Tibial nerve (tissue), 3 donors: ENCODE measurements at regions not wholly inside any gene's neighbourhood (a gene's known extent, or its start where the extent isn't known, plus 50 kb on each side); places are given as distances from the start of the nearest gene placed in this dataset.

Experiments used
- POLR2A ChIP-seq, 2 donors: fragments of 450-650 bp; IDR thresholded peaks; one replicate each; pipeline ENCODE4 v1.6.1; 2017; ENCODE audit warnings: antibody characterized with exemption in 2 of 2, mild to moderate bottlenecking in 2 of 2, moderate library complexity in 2 of 2
- TF ChIP-seq, protein P1 (sequence below), 5 experiments: fragments of 200-600 bp in 3 of 5; fragments of 450-650 bp in 2 of 5; sonication (generic) in 3 of 5; IDR thresholded peaks; one replicate each; pipeline ENCODE4 v1.5.1; 2016 to 2019; ENCODE audit warnings: antibody characterized with exemption in 5 of 5, mild to moderate bottlenecking in 3 of 5, moderate library complexity in 2 of 5

DNA sequence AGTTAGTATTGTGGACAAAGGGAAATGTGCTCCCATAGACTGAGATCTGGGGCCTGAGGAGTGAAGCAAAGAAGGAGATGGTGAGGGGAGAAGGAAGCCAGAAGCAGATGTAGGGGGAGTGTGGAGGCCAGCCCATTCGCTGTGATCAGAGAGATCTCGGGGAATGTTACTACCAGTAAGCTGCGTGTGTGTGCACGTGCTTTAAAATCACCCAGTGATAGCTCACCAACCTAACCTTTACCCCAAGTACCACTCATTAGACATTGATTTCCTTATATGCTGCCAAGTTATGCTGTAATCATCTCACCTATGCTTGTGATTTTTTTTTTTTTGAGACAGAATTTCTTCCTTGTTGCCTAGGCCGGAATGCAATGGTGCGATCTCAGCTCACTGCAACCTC lies 659.1 kb downstream of the IRX1 start:
- no peak for TF ChIP-seq POLR2A (IDR thresholded peaks at IDR 0.05)
- TF ChIP-seq, protein P1, sequence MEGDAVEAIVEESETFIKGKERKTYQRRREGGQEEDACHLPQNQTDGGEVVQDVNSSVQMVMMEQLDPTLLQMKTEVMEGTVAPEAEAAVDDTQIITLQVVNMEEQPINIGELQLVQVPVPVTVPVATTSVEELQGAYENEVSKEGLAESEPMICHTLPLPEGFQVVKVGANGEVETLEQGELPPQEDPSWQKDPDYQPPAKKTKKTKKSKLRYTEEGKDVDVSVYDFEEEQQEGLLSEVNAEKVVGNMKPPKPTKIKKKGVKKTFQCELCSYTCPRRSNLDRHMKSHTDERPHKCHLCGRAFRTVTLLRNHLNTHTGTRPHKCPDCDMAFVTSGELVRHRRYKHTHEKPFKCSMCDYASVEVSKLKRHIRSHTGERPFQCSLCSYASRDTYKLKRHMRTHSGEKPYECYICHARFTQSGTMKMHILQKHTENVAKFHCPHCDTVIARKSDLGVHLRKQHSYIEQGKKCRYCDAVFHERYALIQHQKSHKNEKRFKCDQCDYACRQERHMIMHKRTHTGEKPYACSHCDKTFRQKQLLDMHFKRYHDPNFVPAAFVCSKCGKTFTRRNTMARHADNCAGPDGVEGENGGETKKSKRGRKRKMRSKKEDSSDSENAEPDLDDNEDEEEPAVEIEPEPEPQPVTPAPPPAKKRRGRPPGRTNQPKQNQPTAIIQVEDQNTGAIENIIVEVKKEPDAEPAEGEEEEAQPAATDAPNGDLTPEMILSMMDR (IDR thresholded peaks at IDR 0.05), result no peak
